ENCODE measurements at regions not wholly inside any gene's neighbourhood (a gene's known extent, or its start where the extent isn't known, plus 50 kb on each side); places are given as distances from the start of the nearest gene placed in this dataset.
"Not testable (repeated sequence)": the region's sequence is repeated elsewhere in the genome, so short reads cannot be mapped to it uniquely, and the experiment has no call there.

DNA sequence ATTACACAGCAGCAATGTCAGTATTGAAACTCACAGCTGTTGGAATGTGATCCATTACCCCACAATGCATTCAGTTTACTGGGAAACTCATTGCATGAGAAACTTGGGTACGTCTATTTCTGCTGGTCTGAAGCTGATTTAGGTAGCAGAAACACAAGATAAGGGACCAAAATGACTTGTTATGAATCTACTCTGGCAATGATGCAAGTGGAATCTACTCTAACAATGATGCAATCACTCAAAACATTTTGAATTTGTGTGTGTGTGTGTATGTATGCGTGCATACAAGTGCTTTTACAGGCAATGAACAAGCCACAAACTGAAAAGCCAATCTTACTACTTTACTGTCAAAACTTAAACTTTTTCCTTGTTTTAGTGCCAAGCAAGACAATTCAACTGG, 406.7 kb downstream of the ADCYAP1 start:
- intact Hi-C loops (cut with DNase I, micrococcal nuclease): no loop called here
- TF ChIP-seq CTCF (IDR thresholded peaks at IDR 0.05): no peak
- DNase-seq: no peak
- Histone ChIP-seq H3K9me3 (peaks cover 22% of the 10 kb centered on the region), H3K36me3 (ENCODE audit: low read depth) (no peaks in the 10 kb centered on the region), H3K4me1 (ENCODE audit: low read depth) (no peaks in the 10 kb centered on the region), H3K4me3 (no peak overlapping the region)
- ATAC-seq: no peak

GRCh38 chr18:1335345-1335744, 430.7 kb downstream of the ADCYAP1 start:
- H3K36me3 ChIP-seq (ENCODE audit: low read depth); DNase-seq; ATAC-seq; intact Hi-C loops (cut with DNase I, micrococcal nuclease); H3K4me3 ChIP-seq; H3K4me1 ChIP-seq (ENCODE audit: low read depth): not testable (repeated sequence)
- peaks cover 54% of the 10 kb centered on the region for H3K9me3 ChIP-seq

DNA sequence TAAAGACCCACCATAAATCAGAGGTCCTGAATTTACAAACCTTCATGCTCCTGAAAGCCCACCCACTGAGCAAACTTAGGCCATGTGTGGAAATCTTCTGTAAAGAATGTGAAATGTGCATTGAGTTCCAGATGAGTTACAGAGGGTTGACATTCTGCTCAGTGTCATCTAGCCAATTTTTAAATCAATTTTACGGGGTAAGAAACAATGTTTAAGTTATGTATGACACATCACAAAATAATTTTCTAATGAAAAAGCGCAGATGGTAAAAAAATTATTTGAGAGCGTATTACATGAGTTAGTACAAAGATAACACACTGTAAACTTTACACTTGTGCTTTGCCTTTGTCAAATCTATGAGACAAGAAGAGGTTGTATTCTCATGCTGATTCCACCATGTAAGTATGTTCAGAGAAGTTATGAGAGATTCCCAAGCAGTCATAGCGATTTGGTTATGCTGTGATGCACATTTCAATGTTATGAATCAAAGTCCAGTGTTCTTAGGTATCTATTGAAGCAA, 446.3 kb downstream of the ADCYAP1 start:
- intact Hi-C loops (cut with DNase I, micrococcal nuclease): no loop called here
- DNase-seq (no peak), ATAC-seq (no peak)
- Histone ChIP-seq H3K36me3 (ENCODE audit: low read depth) (no peaks in the 10 kb centered on the region), H3K4me1 (ENCODE audit: low read depth) (no peaks in the 10 kb centered on the region), H3K4me3 (no peak overlapping the region), H3K9me3 (peaks cover 16% of the 10 kb centered on the region)
- TF ChIP-seq CTCF (IDR thresholded peaks at IDR 0.05): no peak

DNA sequence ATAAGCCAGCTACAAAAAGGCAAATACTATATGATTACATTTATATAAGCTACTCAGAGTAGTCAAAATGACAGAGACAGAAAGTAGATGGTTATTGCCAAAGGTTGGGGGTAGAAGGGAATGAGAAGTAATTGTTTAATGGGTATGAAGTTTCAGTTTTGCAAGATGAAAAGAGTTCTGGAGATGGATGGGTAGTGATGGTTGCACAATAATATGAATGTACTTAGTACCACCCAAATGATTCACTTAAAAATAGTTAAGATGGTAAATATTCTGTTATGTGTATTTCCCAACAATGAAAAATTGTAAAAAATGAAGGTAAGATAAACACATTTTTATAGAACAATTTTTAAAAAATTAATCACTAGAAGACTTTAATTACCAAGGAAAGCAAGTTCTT, 448.4 kb downstream of the ADCYAP1 start:
- DNase-seq: no peak
- TF ChIP-seq CTCF (IDR thresholded peaks at IDR 0.05): no peak

GRCh38 chr18:1357724-1358123, 453.1 kb downstream of the ADCYAP1 start:
- no peak for ATAC-seq

More for the DNA sequence above, 448.4 kb downstream of the ADCYAP1 start:
- Histone ChIP-seq H3K9me3 (peaks cover 22% of the 10 kb centered on the region), H3K4me1 (ENCODE audit: low read depth) (no peaks in the 10 kb centered on the region), H3K4me3 (no peak overlapping the region), H3K36me3 (ENCODE audit: low read depth) (no peaks in the 10 kb centered on the region)
- ATAC-seq: no peak
- intact Hi-C loops (cut with DNase I, micrococcal nuclease): no loop called here

DNA sequence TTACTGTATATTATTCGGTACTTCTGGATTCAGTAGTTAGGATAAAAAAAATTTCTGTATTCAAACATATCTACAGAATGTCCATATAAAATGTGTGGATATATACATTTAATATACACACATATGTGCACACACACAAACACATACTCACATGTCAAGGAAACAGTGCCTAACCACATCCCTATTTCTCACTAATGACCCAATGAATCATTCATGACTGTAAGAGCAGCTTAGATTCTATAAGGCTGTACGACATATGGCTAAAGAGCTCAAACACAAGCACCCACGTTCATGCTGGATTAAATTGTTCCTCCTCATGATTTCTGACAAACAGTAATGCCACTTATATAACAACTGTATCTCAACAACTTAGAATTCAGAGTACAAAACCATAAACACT, 457.3 kb downstream of the ADCYAP1 start:
- H3K4me1 ChIP-seq (ENCODE audit: low read depth): no peaks in the 10 kb centered on the region
- no peak for DNase-seq
- intact Hi-C loops (cut with DNase I, micrococcal nuclease): no loop called here
- ATAC-seq: no peak
- TF ChIP-seq CTCF (IDR thresholded peaks at IDR 0.05): no peak
- peaks cover 35% of the 10 kb centered on the region for H3K9me3 ChIP-seq
- no peak overlapping the region for H3K4me3 ChIP-seq
- H3K36me3 ChIP-seq (ENCODE audit: low read depth): no peaks in the 10 kb centered on the region

More at GRCh38 chr18:1357724-1358123, 453.1 kb downstream of the ADCYAP1 start:
- TF ChIP-seq CTCF (IDR thresholded peaks at IDR 0.05): no peak
- DNase-seq: no peak
- H3K4me1 ChIP-seq (ENCODE audit: low read depth): no peaks in the 10 kb centered on the region
- intact Hi-C loops (cut with DNase I, micrococcal nuclease): no loop called here
- H3K4me3 ChIP-seq: no peak overlapping the region
- H3K9me3 ChIP-seq: peaks cover 33% of the 10 kb centered on the region
- H3K36me3 ChIP-seq (ENCODE audit: low read depth): no peaks in the 10 kb centered on the region

All from mucosa of descending colon (tissue), 3 donors.